Neural cell (in vitro differentiated cells): ENCODE measurements at regions not wholly inside any gene's neighbourhood (a gene's known extent, or its start where the extent isn't known, plus 50 kb on each side); places are given as distances from the start of the nearest gene placed in this dataset.

Experiments used
- EP300 ChIP-seq: fragments of 450-650 bp; conservative IDR thresholded peaks from 2 replicates; pipeline ENCODE4 v1.6.1; 2014; ENCODE audit warnings: antibody characterized with exemption, mild to moderate bottlenecking, moderate library complexity; ENCODE audit not compliant: poor library complexity, severe bottlenecking
- TF ChIP-seq, protein P1 (sequence below): fragments of 450-650 bp; IDR thresholded peaks from 2 replicates; pipeline ENCODE4 v1.5.1; 2014; ENCODE audit warnings: antibody characterized with exemption, mild to moderate bottlenecking, moderate library complexity; ENCODE audit not compliant: poor library complexity, severe bottlenecking

DNA sequence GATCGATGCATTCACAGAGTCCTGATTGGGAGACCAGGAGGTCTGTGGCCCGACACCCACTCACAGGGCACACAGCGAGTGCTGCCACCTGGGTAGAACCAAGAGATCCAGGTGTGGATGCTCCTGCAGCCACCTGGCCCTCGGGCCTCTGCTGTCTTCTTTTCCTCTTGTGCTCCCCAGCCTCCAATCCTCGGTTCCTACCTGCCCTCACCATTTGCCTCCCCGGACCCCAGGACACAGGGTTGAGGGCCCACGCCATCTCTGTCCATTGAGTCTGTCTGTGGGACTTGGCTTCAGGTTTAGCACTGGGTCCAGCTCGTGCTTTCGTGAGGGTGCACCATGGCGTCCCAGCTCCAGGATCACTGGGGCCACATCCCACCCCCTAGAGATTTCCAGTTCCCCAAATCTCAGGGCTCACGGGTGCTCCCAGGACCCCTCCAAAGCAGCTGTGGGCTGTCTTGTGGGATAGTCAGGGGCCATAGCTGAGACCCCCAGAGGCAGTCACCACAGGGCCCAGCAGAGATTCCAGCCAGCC, 591.1 kb downstream of the BRD1 start:
- TF ChIP-seq, protein P1, sequence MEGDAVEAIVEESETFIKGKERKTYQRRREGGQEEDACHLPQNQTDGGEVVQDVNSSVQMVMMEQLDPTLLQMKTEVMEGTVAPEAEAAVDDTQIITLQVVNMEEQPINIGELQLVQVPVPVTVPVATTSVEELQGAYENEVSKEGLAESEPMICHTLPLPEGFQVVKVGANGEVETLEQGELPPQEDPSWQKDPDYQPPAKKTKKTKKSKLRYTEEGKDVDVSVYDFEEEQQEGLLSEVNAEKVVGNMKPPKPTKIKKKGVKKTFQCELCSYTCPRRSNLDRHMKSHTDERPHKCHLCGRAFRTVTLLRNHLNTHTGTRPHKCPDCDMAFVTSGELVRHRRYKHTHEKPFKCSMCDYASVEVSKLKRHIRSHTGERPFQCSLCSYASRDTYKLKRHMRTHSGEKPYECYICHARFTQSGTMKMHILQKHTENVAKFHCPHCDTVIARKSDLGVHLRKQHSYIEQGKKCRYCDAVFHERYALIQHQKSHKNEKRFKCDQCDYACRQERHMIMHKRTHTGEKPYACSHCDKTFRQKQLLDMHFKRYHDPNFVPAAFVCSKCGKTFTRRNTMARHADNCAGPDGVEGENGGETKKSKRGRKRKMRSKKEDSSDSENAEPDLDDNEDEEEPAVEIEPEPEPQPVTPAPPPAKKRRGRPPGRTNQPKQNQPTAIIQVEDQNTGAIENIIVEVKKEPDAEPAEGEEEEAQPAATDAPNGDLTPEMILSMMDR, result no peak
- no peak for TF ChIP-seq EP300
